NB4 (cell line): ENCODE measurements at regions not wholly inside any gene's neighbourhood (a gene's known extent, or its start where the extent isn't known, plus 50 kb on each side); places are given as distances from the start of the nearest gene placed in this dataset.
"Not testable (repeated sequence)": the region's sequence is repeated elsewhere in the genome, so short reads cannot be mapped to it uniquely, and the experiment has no call there.

Experiments used
- DNase-seq: peaks from one replicate; pipeline ENCODE4 v3.0.0; 2010; ENCODE audit warnings: low read depth
- H3K4me3 ChIP-seq: one replicate; pipeline ENCODE4 v1.5.1; 2011; ENCODE audit warnings: mild to moderate bottlenecking, low read depth, low read length, moderate library complexity
- MAX ChIP-seq: IDR thresholded peaks from 2 replicates; pipeline ENCODE4 v1.6.1; 2011; ENCODE audit warnings: low read depth, low read length
- MYC ChIP-seq: IDR thresholded peaks from 2 replicates; pipeline ENCODE4 v1.6.1; 2011; ENCODE audit warnings: low read depth, low read length
- POLR2A ChIP-seq: IDR thresholded peaks from 2 replicates; pipeline ENCODE4 v1.6.1; 2011; ENCODE audit warnings: mild to moderate bottlenecking; ENCODE audit not compliant: insufficient read length; ENCODE audit errors: extremely low read depth
- TF ChIP-seq, protein P1 (sequence below): IDR thresholded peaks from one replicate; pipeline ENCODE4 v1.5.1; 2012; ENCODE audit warnings: low read depth, low read length

DNA sequence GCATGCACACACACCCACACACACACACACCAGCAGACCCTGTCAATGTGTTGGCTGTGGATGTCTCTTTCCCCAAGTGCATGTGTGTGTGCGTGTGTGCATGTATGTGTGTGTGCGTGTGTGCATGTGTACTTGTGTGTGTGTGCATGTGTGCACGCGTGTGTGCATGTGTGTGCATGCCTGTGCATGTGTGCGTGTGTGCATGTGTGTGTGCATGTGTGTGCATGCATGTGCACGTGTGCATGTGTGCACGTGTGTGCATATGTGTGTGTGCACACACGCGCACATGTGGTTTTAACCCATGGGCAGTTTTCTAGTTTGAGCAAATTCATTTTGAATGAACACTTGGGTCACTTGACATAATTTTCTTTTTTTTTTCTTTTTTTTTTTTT is 268.8 kb upstream of the IRX1 start:
- DNase-seq: no peak
- no peak for TF ChIP-seq MAX
- no peak for TF ChIP-seq POLR2A
- TF ChIP-seq, protein P1, sequence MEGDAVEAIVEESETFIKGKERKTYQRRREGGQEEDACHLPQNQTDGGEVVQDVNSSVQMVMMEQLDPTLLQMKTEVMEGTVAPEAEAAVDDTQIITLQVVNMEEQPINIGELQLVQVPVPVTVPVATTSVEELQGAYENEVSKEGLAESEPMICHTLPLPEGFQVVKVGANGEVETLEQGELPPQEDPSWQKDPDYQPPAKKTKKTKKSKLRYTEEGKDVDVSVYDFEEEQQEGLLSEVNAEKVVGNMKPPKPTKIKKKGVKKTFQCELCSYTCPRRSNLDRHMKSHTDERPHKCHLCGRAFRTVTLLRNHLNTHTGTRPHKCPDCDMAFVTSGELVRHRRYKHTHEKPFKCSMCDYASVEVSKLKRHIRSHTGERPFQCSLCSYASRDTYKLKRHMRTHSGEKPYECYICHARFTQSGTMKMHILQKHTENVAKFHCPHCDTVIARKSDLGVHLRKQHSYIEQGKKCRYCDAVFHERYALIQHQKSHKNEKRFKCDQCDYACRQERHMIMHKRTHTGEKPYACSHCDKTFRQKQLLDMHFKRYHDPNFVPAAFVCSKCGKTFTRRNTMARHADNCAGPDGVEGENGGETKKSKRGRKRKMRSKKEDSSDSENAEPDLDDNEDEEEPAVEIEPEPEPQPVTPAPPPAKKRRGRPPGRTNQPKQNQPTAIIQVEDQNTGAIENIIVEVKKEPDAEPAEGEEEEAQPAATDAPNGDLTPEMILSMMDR: no peak
- TF ChIP-seq MYC: no peak
- no peak overlapping the region for H3K4me3 ChIP-seq

DNA sequence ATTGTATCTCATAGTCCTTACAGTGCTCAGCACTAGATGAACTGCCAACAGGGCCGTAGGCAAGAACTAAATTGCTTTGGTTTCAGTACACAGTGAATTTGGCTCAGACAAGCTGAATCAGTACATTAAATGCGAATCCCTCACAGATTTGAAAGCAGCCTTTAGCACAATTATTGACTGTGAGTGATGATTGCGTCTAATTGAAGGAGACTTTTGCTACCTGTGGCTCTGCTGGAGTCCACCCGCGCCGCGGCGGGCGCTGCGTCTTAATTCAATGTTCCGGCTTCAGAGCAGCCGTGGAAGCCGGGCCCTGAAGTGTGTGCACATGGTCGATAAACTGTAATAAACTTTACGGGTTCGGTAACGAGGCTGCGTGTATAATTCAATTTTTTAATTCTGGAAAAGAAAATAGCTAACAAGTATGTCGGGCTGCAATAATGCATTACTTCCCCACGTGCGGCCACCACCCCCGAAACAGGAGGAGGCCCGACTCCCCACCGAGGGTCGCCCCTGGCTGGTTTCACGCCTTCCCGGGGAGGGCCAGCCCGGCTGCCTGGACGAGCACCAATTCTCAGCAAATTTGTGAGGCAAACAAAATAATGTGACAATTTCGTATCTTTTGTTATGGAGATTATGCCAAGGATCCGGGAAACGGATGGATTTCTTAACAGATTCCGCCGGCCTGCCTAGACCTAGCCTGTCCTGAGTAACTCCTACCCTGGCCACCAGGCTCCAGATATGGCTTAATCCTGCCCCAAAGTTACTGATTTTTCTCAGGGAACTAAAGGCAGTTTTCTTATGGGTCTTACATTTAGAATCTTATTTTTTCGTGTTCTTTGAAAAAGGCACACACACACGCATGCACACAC is 269.4 kb upstream of the IRX1 start:
- TF ChIP-seq, protein P1: no peak
- TF ChIP-seq MAX (no peak), MYC (no peak), POLR2A (no peak)
- DNase-seq: no peak
- no peak overlapping the region for H3K4me3 ChIP-seq

- TF ChIP-seq, protein P1: no peak
- TF ChIP-seq POLR2A: no peak
- TF ChIP-seq MYC: no peak
- TF ChIP-seq MAX: no peak
These were observed 270.2 kb upstream of the IRX1 start for GRCh38 chr5:3325201-3325971.

GRCh38 chr5:3324421-3325101 is 271.1 kb upstream of the IRX1 start:
- DNase-seq: no peak
- no peak for TF ChIP-seq MYC
- H3K4me3 ChIP-seq: no peak overlapping the region

More at GRCh38 chr5:3325201-3325971, 270.2 kb upstream of the IRX1 start:
- H3K4me3 ChIP-seq: no peak overlapping the region
- DNase-seq: no peak

DNA sequence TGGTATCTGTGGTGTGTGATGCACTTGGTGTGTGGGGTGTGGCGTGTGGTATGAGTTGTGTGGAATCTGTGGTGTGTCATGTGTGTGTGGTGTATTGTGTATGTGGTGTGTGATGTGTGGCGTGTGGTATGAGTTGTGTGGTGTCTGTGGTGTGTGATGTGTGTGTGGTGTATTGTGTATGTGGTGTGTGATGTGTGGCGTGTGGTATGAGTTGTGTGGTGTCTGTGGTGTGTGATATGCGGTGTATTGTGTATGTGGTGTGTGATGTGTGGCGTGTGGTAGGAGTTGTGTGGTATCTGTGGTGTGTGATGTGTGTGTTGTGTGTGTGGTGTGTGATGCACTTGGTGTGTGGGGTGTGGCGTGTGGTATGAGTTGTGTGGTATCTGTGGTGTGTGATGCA is 271.7 kb upstream of the IRX1 start:
- H3K4me3 ChIP-seq, DNase-seq: not testable (repeated sequence)

GRCh38 chr5:3323144-3323543 is 272.5 kb upstream of the IRX1 start:
- DNase-seq: no peak
- H3K4me3 ChIP-seq: no peak overlapping the region
- TF ChIP-seq, protein P1: no peak
- no peak for TF ChIP-seq MAX
- no peak for TF ChIP-seq MYC
